Type B pancreatic cell (in vitro differentiated cells): ENCODE measurements at regions not wholly inside any gene's neighbourhood (a gene's known extent, or its start where the extent isn't known, plus 50 kb on each side); places are given as distances from the start of the nearest gene placed in this dataset.

Source experiments
- DNase-seq: peaks from one replicate; pipeline ENCODE4 v3.0.0; 2021; ENCODE audit warnings: mixed read lengths; ENCODE audit not compliant: unreplicated experiment; ENCODE audit errors: extremely low spot score
- H3K27ac Mint-ChIP-seq: 2 replicates; pipeline ENCODE4 v1.8.0; 2021; ENCODE audit warnings: mild to moderate bottlenecking, mixed read lengths
- H3K27me3 Mint-ChIP-seq: 2 replicates; pipeline ENCODE4 v1.8.0; 2021; ENCODE audit warnings: mixed read lengths
- H3K36me3 Mint-ChIP-seq: 2 replicates; pipeline ENCODE4 v1.8.0; 2021; ENCODE audit warnings: mixed read lengths
- H3K4me1 Mint-ChIP-seq: one replicate; pipeline ENCODE4 v1.8.0; 2021; ENCODE audit warnings: mixed read lengths; ENCODE audit not compliant: unreplicated experiment
- H3K4me3 Mint-ChIP-seq: 2 replicates; pipeline ENCODE4 v1.8.0; 2021; ENCODE audit warnings: mild to moderate bottlenecking, mixed read lengths
- H3K9me3 Mint-ChIP-seq: 2 replicates; pipeline ENCODE4 v1.8.0; 2021; ENCODE audit warnings: mixed read lengths
- TF ChIP-seq, protein P1 (sequence below): fragments of 200-600 bp; sonication (generic); conservative IDR thresholded peaks from 2 replicates; pipeline ENCODE4 v1.5.0; 2021; ENCODE audit warnings: antibody characterized with exemption, mild to moderate bottlenecking

DNA sequence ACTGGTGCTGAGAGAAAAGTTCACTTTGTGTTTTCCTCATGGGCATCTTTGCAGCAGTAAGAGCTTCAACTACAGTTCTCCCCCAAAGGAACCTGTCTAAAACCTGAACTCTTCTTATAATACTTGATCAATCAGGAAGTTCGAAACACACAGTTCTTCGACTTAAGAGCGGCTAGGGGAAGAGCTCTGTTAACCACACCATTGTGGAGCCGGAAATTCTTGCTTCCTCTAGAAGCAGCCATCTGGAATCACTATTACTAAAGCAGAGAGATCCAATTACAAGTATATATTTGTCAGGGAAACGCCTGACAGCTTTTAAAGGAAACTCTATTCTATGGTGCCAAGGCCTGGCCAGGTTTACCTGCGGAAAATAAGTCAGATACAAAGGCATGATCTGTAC, 337.3 kb upstream of the CBLB start:
- peak overlapping the region; percentile 11 for H3K4me3 Mint-ChIP-seq
- no peaks in the 10 kb centered on the region for H3K27me3 Mint-ChIP-seq
- peaks cover 5% of the 10 kb centered on the region for H3K9me3 Mint-ChIP-seq
- peaks cover 13% of the 10 kb centered on the region for H3K4me1 Mint-ChIP-seq
- peaks cover 5% of the 10 kb centered on the region for H3K36me3 Mint-ChIP-seq
- TF ChIP-seq, protein P1, sequence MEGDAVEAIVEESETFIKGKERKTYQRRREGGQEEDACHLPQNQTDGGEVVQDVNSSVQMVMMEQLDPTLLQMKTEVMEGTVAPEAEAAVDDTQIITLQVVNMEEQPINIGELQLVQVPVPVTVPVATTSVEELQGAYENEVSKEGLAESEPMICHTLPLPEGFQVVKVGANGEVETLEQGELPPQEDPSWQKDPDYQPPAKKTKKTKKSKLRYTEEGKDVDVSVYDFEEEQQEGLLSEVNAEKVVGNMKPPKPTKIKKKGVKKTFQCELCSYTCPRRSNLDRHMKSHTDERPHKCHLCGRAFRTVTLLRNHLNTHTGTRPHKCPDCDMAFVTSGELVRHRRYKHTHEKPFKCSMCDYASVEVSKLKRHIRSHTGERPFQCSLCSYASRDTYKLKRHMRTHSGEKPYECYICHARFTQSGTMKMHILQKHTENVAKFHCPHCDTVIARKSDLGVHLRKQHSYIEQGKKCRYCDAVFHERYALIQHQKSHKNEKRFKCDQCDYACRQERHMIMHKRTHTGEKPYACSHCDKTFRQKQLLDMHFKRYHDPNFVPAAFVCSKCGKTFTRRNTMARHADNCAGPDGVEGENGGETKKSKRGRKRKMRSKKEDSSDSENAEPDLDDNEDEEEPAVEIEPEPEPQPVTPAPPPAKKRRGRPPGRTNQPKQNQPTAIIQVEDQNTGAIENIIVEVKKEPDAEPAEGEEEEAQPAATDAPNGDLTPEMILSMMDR, result no peak
- peak overlapping the region; percentile 2 for H3K27ac Mint-ChIP-seq
- DNase-seq, result no peak

DNA sequence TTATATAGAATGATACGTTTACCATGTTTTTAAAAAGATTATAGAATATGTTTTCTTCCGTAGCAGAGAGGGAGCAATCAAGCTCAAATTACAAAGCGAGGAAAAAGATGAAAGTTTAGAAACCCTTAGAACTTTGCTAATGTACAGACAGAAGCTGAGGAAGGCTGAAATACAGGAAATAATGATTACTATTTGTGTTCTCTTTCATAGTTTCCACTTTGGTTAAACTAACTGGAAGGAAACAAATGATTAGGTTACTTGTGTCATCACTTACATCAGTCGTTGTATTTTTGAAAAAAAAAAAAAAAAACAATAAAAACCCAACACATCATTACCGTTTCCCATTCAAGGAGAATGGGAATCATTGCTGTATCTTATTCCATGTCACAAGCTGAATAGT, 337.8 kb upstream of the CBLB start:
- H3K9me3 Mint-ChIP-seq, result peaks cover 5% of the 10 kb centered on the region
- TF ChIP-seq, protein P1, result no peak
- H3K36me3 Mint-ChIP-seq, result peaks cover 5% of the 10 kb centered on the region
- no peaks in the 10 kb centered on the region for H3K27me3 Mint-ChIP-seq
- H3K4me3 Mint-ChIP-seq, result no peak overlapping the region
- H3K27ac Mint-ChIP-seq, result peak overlapping the region; percentile 2
- peaks cover 13% of the 10 kb centered on the region for H3K4me1 Mint-ChIP-seq
- DNase-seq, result no peak

DNA sequence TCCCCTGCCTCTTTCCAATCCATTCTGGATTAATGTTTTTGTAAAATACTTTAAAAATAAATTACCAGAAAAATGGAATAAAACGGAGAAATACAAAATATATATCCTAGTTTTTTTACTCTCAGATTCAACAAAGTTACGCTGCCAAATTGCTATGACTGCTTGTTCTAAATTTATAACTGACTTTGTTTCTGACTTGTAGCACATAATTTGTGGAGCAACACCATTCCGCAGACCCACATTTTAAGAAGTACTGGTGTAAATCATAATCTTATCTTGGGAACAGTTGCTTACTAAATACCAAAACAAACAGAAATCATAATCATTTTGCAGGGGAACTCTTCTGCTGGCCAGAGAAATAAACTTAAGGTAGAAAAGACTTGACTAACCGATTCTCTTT, 339.4 kb upstream of the CBLB start:
- no peak overlapping the region for H3K27ac Mint-ChIP-seq

DNA sequence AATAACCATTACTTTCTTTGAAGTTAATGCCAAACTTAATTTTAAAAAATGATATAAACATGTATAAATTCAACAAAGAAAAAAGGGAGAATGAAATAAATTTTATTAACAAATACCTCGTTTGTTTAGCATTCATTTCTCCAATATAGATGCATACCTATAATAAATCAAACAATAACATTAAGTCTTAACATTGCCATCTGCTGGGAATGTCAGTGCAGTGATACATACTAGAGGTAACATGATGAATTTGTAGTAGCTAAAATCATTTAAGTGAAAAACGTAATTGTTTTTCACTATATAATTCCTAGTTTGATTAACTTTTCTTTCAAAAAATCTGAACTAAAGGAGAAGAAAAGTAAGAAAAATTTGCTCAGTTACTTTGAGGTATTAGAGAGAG, 340.2 kb upstream of the CBLB start:
- peaks cover 5% of the 10 kb centered on the region for H3K9me3 Mint-ChIP-seq
- H3K4me1 Mint-ChIP-seq, result peaks cover 13% of the 10 kb centered on the region
- H3K36me3 Mint-ChIP-seq, result peaks cover under 1% of the 10 kb centered on the region
- no peaks in the 10 kb centered on the region for H3K27me3 Mint-ChIP-seq
- TF ChIP-seq, protein P1, result no peak
- H3K4me3 Mint-ChIP-seq, result no peak overlapping the region
- DNase-seq, result no peak
- H3K27ac Mint-ChIP-seq, result no peak overlapping the region

More for the DNA sequence above, 339.4 kb upstream of the CBLB start:
- DNase-seq, result no peak
- H3K9me3 Mint-ChIP-seq, result peaks cover 5% of the 10 kb centered on the region
- H3K27me3 Mint-ChIP-seq, result no peaks in the 10 kb centered on the region
- TF ChIP-seq, protein P1, result no peak
- H3K36me3 Mint-ChIP-seq, result peaks cover 5% of the 10 kb centered on the region
- H3K4me1 Mint-ChIP-seq, result peaks cover 13% of the 10 kb centered on the region
- H3K4me3 Mint-ChIP-seq, result no peak overlapping the region

DNA sequence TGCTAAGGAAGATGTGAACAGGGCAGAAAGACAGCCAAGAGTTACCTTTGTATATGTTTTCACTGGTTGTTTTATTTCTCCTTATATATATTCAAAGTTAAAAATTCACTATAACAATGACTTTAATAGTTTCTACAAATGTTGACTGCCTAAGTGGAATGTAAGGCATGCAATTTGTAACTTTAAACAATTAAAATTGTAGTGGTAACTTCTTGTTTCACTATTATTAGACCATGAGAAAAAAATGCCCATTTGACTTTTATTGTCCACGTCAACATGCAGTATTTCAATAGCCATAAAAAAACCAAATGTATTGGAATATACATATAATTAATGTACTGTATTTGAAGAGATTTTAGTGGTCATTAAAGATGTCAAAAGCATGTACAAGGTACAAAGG, 340.7 kb upstream of the CBLB start:
- no peak for DNase-seq
- Mint-ChIP-seq H3K27me3 (no peaks in the 10 kb centered on the region), H3K36me3 (no peaks in the 10 kb centered on the region), H3K4me3 (no peak overlapping the region), H3K27ac (no peak overlapping the region), H3K4me1 (peaks cover 13% of the 10 kb centered on the region), H3K9me3 (peaks cover 2% of the 10 kb centered on the region)
- TF ChIP-seq, protein P1, result no peak

DNA sequence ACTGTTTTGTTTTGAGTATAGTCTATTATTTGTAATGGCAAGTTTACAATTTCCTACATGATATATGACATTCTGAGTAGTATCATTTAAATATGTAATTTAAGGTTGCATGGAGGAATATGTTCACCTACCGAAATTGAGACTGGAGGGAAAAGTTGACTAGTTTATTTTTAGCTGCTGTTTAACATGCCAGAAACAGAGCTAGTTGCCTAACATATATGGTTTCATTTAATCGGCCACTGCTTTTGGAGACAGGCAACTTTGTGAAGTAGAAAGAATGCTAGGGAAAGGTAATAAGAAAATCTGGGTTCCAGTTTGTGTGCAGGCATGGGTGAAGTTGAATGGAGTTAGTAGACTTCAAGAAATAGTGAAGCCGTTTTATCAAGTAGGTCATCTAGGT, 342.1 kb upstream of the CBLB start:
- DNase-seq, result no peak
- peaks cover 12% of the 10 kb centered on the region for H3K4me1 Mint-ChIP-seq

More for the DNA sequence above, 342.1 kb upstream of the CBLB start:
- Mint-ChIP-seq H3K36me3 (no peaks in the 10 kb centered on the region), H3K9me3 (no peaks in the 10 kb centered on the region), H3K27me3 (no peaks in the 10 kb centered on the region), H3K27ac (no peak overlapping the region), H3K4me3 (no peak overlapping the region)
- TF ChIP-seq, protein P1, result no peak
